ENCODE measurements at regions not wholly inside any gene's neighbourhood (a gene's known extent, or its start where the extent isn't known, plus 50 kb on each side); places are given as distances from the start of the nearest gene placed in this dataset.

GRCh38 chr1:193697776-193698175 lies 511.4 kb upstream of the B3GALT2 start:
- TF ChIP-seq, protein P1, sequence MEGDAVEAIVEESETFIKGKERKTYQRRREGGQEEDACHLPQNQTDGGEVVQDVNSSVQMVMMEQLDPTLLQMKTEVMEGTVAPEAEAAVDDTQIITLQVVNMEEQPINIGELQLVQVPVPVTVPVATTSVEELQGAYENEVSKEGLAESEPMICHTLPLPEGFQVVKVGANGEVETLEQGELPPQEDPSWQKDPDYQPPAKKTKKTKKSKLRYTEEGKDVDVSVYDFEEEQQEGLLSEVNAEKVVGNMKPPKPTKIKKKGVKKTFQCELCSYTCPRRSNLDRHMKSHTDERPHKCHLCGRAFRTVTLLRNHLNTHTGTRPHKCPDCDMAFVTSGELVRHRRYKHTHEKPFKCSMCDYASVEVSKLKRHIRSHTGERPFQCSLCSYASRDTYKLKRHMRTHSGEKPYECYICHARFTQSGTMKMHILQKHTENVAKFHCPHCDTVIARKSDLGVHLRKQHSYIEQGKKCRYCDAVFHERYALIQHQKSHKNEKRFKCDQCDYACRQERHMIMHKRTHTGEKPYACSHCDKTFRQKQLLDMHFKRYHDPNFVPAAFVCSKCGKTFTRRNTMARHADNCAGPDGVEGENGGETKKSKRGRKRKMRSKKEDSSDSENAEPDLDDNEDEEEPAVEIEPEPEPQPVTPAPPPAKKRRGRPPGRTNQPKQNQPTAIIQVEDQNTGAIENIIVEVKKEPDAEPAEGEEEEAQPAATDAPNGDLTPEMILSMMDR (IDR thresholded peaks at IDR 0.05), result no peak
- TF ChIP-seq ZFX (IDR thresholded peaks at IDR 0.05; ENCODE audit: borderline replicate concordance), result no peak

Measured in 22Rv1 (cell line).